Mammary epithelial cell (primary cell): ENCODE measurements at regions not wholly inside any gene's neighbourhood (a gene's known extent, or its start where the extent isn't known, plus 50 kb on each side); places are given as distances from the start of the nearest gene placed in this dataset.

ENCODE experiments used
- CTCF ChIP-seq, 2 donors: IDR thresholded peaks in 1 of 2; conservative IDR thresholded peaks in 1 of 2; 2 replicates each; pipeline ENCODE4 v1.5.1; 2011 to 2012; ENCODE audit warnings: inconsistent platforms in 2 of 2, low read length in 2 of 2, mild to moderate bottlenecking in 2 of 2, control low read depth in 1 of 2, low read depth in 1 of 2; ENCODE audit not compliant: insufficient read depth in 1 of 2; ENCODE audit errors: extremely low read depth in 1 of 2
- EZH2 ChIP-seq: IDR thresholded peaks from 2 replicates; pipeline ENCODE4 v1.6.1; 2012; ENCODE audit warnings: low read length, inconsistent platforms, borderline replicate concordance

- TF ChIP-seq EZH2 (no peak), CTCF (conservative IDR thresholded peaks at IDR 0.05 in 1 of 2, IDR thresholded peaks at IDR 0.05 in 1 of 2; ENCODE audit: extremely low read depth in 1 of 2, insufficient read depth in 1 of 2, low read depth in 1 of 2, low read length in 2 of 2) (no peak)
Measured at GRCh38 chr15:62472616-62473299, 307.7 kb upstream of the C2CD4B start.
